ENCODE measurements at regions not wholly inside any gene's neighbourhood (a gene's known extent, or its start where the extent isn't known, plus 50 kb on each side); places are given as distances from the start of the nearest gene placed in this dataset.

DNA sequence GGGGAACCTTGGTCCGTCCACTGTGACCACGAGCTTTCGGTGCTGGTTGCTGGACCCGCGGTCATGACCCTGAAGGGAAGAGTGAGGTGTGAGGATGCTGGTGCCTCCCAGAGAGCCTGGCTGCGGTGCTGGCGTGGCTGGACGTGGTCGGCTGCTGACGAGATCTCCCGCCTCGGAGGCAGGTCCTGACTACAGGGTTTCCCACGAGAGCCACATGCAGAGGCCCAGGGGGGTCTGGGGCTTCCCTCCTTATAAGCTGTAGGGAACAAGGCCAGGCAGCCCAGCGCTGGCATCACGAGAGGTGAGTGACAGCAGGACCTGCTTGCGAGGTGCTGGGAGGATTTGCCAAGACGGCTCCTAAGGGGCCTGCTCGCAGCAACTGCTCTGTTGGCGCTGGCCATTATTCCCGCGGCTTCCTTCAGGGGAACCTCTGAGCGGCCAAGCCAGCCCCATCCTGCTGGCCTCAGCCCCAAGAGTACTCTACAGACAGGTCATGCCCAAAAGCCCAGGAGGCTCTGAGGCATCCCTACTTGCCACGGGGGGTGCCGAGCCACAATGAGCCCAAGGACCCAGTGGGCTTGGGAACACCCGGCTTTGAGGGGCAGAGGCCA, 134.8 kb downstream of the FOXL1 start:
- Histone ChIP-seq H3K36me3 (ENCODE audit: control insufficient read depth, insufficient read depth, low read length) (no peaks in the 10 kb centered on the region), H3K4me3 (ENCODE audit: extremely low read depth, insufficient read depth, low read length, poor library complexity, severe bottlenecking) (no peak overlapping the region), H3K9me3 (ENCODE audit: control insufficient read depth, low read length) (no peaks in the 10 kb centered on the region), H3K27ac (ENCODE audit: low read depth, low read length, severe bottlenecking) (no peak overlapping the region), H3K4me1 (ENCODE audit: control insufficient read depth, insufficient read depth, low read length, poor library complexity, severe bottlenecking) (peaks cover 10% of the 10 kb centered on the region)
- WGBS, 2 experiments (ENCODE audit: insufficient coverage in 2 of 2) = 93% methylated on average over 25 of the region's 25 CpGs

DNA sequence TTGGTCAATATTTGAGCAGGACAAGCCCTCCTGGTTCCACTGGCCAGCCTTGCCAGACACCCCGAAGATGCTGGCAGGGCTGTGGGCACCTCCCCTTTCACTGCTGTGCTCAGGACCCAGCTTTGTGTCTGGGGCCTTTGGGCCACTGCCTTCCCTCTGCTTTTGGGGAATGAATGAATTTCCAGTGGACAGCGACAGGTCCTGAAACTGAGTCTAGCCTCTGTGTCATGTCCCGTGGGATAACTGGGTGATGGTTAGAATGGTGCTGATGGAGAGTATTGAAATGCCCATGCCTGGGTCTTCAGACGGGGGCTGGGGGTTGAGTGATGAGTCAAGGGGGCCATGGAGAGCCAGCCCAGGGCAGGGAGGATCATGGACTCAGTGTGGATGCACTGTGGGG, 135.8 kb downstream of the FOXL1 start:
- H3K36me3 ChIP-seq (ENCODE audit: control insufficient read depth, insufficient read depth, low read length) = no peaks in the 10 kb centered on the region
- peaks cover 5% of the 10 kb centered on the region for H3K4me1 ChIP-seq (ENCODE audit: control insufficient read depth, insufficient read depth, low read length, poor library complexity, severe bottlenecking)
- 59 to 72% methylated on average over 4 of the region's 4 CpGs for WGBS, 2 experiments (ENCODE audit: insufficient coverage in 2 of 2)
- H3K9me3 ChIP-seq (ENCODE audit: control insufficient read depth, low read length) = no peaks in the 10 kb centered on the region
- H3K27ac ChIP-seq (ENCODE audit: low read depth, low read length, severe bottlenecking) = no peak overlapping the region
- no peak overlapping the region for H3K4me3 ChIP-seq (ENCODE audit: extremely low read depth, insufficient read depth, low read length, poor library complexity, severe bottlenecking)

DNA sequence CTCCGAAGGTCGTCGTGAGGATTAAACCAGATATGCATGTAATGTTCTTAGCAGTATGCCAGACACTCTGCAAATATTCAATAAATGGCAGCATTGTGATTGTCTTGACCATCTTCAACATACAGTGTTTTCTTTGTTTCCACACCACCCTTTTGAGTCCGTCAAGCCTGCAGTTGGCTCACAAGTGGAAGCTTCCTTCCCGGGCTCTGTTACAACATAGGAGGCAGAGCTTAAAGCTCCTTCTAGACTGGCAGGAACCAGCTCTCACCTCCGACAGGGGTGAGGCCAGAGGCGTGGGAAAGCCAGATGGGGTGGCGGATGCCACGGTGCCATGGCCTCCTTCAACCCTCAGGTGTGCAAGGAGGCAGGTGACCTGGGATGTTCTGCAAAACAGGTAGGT, 138.3 kb downstream of the FOXL1 start:
- H3K36me3 ChIP-seq (ENCODE audit: control insufficient read depth, insufficient read depth, low read length) = no peaks in the 10 kb centered on the region
- no peak overlapping the region for H3K4me3 ChIP-seq (ENCODE audit: extremely low read depth, insufficient read depth, low read length, poor library complexity, severe bottlenecking)
- H3K9me3 ChIP-seq (ENCODE audit: control insufficient read depth, low read length) = no peaks in the 10 kb centered on the region
- H3K27ac ChIP-seq (ENCODE audit: low read depth, low read length, severe bottlenecking) = no peak overlapping the region
- peaks cover 5% of the 10 kb centered on the region for H3K4me1 ChIP-seq (ENCODE audit: control insufficient read depth, insufficient read depth, low read length, poor library complexity, severe bottlenecking)
- 80 to 86% methylated on average over 5 to 7 of the region's 9 CpGs for WGBS, 2 experiments (ENCODE audit: insufficient coverage in 2 of 2)

DNA sequence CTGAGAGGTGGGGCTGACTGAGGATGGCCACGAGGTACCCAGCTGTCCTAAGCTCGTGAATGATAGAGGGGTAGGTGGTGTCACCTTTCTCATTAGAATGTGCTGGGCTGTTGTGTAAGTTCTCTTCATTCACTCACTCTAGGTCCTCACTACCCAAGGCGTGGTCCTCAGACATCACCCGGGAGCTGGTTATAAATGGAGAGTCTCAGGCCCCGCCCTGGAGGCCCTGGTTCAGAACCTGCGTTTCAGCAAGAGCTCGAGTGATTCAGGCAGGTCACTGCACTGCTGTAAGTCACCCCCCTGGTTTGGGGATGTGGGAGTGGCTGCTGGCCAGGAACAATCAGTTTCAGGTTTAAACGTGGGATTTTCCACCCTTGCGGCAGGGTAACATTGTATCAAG, 139.8 kb downstream of the FOXL1 start:
- Histone ChIP-seq H3K4me3 (ENCODE audit: extremely low read depth, insufficient read depth, low read length, poor library complexity, severe bottlenecking) (no peak overlapping the region), H3K4me1 (ENCODE audit: control insufficient read depth, insufficient read depth, low read length, poor library complexity, severe bottlenecking) (peaks cover 5% of the 10 kb centered on the region), H3K9me3 (ENCODE audit: control insufficient read depth, low read length) (no peaks in the 10 kb centered on the region), H3K36me3 (ENCODE audit: control insufficient read depth, insufficient read depth, low read length) (no peaks in the 10 kb centered on the region), H3K27ac (ENCODE audit: low read depth, low read length, severe bottlenecking) (no peak overlapping the region)
- 70 to 77% methylated on average over 7 of the region's 9 CpGs for WGBS, 2 experiments (ENCODE audit: insufficient coverage in 2 of 2)

- WGBS, 2 experiments (ENCODE audit: insufficient coverage in 2 of 2) = 78 to 80% methylated on average over 1 of the region's 5 CpGs
- H3K9me3 ChIP-seq (ENCODE audit: control insufficient read depth, low read length) = no peaks in the 10 kb centered on the region
- H3K4me3 ChIP-seq (ENCODE audit: extremely low read depth, insufficient read depth, low read length, poor library complexity, severe bottlenecking) = no peak overlapping the region
- no peaks in the 10 kb centered on the region for H3K4me1 ChIP-seq (ENCODE audit: control insufficient read depth, insufficient read depth, low read length, poor library complexity, severe bottlenecking)
- H3K36me3 ChIP-seq (ENCODE audit: control insufficient read depth, insufficient read depth, low read length) = no peaks in the 10 kb centered on the region
- H3K27ac ChIP-seq (ENCODE audit: low read depth, low read length, severe bottlenecking) = no peak overlapping the region
Observed at GRCh38 chr16:86722970-86723369, 144.6 kb downstream of the FOXL1 start.

DNA sequence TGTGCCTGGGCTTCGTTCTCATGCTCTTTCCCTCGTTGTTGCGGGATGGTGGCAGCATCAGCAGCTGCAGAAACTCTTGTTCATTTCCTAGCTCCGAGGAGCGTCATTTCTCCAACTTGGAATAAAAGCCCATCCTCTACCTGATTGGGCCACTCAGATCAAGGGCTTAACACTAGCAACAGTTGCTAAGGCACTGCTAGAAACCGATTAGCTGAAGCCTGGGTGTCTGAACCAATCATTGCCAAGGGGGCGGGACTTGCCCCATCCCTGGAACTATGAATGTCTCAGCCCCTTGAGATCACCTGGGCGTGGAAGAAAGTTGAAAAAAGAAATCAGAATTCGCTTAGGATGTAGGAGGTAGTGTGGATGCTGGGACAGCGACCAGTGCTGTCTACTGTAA, 145.3 kb downstream of the FOXL1 start:
- H3K9me3 ChIP-seq (ENCODE audit: control insufficient read depth, low read length) = no peaks in the 10 kb centered on the region

GRCh38 chr16:86725401-86725800, 147.1 kb downstream of the FOXL1 start:
- Histone ChIP-seq H3K9me3 (ENCODE audit: control insufficient read depth, low read length) (no peaks in the 10 kb centered on the region), H3K36me3 (ENCODE audit: control insufficient read depth, insufficient read depth, low read length) (no peaks in the 10 kb centered on the region), H3K4me3 (ENCODE audit: extremely low read depth, insufficient read depth, low read length, poor library complexity, severe bottlenecking) (no peak overlapping the region), H3K27ac (ENCODE audit: low read depth, low read length, severe bottlenecking) (no peak overlapping the region), H3K4me1 (ENCODE audit: control insufficient read depth, insufficient read depth, low read length, poor library complexity, severe bottlenecking) (peaks cover 5% of the 10 kb centered on the region)
- WGBS, 2 experiments (ENCODE audit: insufficient coverage in 2 of 2) = 96% methylated on average over 10 of the region's 10 CpGs

More for the DNA sequence above, 145.3 kb downstream of the FOXL1 start:
- Histone ChIP-seq H3K4me3 (ENCODE audit: extremely low read depth, insufficient read depth, low read length, poor library complexity, severe bottlenecking) (no peak overlapping the region), H3K36me3 (ENCODE audit: control insufficient read depth, insufficient read depth, low read length) (no peaks in the 10 kb centered on the region), H3K4me1 (ENCODE audit: control insufficient read depth, insufficient read depth, low read length, poor library complexity, severe bottlenecking) (no peaks in the 10 kb centered on the region), H3K27ac (ENCODE audit: low read depth, low read length, severe bottlenecking) (no peak overlapping the region)
- 82 to 83% methylated on average over 9 to 10 of the region's 10 CpGs for WGBS, 2 experiments (ENCODE audit: insufficient coverage in 2 of 2)

DNA sequence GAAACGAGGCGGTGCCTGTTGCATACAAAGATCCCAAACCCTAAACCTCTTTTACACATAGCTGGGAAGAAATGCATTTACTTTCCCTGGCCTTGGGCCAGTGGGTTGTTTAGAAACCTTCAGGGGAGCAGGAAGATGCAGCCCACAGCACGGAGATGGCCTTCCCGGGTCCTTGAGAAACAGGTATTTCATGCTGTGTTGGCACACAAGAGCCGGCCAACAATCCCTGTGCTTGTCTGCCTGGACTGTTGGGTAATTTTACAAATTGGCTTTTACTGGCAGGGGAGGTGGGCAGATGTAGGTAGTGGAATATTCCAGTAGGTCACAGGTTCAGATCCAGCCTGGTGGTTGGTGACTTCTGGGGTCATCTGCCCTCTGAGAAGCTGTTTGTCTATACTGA, 148.0 kb downstream of the FOXL1 start:
- no peaks in the 10 kb centered on the region for H3K36me3 ChIP-seq (ENCODE audit: control insufficient read depth, insufficient read depth, low read length)
- WGBS, 2 experiments (ENCODE audit: insufficient coverage in 2 of 2) = 78 to 82% methylated on average over 3 to 4 of the region's 5 CpGs

GRCh38 chr16:86727131-86727530, 148.8 kb downstream of the FOXL1 start:
- H3K27ac ChIP-seq (ENCODE audit: low read depth, low read length, severe bottlenecking) = no peak overlapping the region
- no peaks in the 10 kb centered on the region for H3K9me3 ChIP-seq (ENCODE audit: control insufficient read depth, low read length)
- H3K4me3 ChIP-seq (ENCODE audit: extremely low read depth, insufficient read depth, low read length, poor library complexity, severe bottlenecking) = no peak overlapping the region
- no peaks in the 10 kb centered on the region for H3K36me3 ChIP-seq (ENCODE audit: control insufficient read depth, insufficient read depth, low read length)
- 72 to 97% methylated on average over 2 to 5 of the region's 7 CpGs for WGBS, 2 experiments (ENCODE audit: insufficient coverage in 2 of 2)
- H3K4me1 ChIP-seq (ENCODE audit: control insufficient read depth, insufficient read depth, low read length, poor library complexity, severe bottlenecking) = peaks cover 8% of the 10 kb centered on the region

More for the DNA sequence above, 148.0 kb downstream of the FOXL1 start:
- Histone ChIP-seq H3K4me1 (ENCODE audit: control insufficient read depth, insufficient read depth, low read length, poor library complexity, severe bottlenecking) (peaks cover 8% of the 10 kb centered on the region), H3K4me3 (ENCODE audit: extremely low read depth, insufficient read depth, low read length, poor library complexity, severe bottlenecking) (no peak overlapping the region), H3K27ac (ENCODE audit: low read depth, low read length, severe bottlenecking) (no peak overlapping the region), H3K9me3 (ENCODE audit: control insufficient read depth, low read length) (no peaks in the 10 kb centered on the region)

DNA sequence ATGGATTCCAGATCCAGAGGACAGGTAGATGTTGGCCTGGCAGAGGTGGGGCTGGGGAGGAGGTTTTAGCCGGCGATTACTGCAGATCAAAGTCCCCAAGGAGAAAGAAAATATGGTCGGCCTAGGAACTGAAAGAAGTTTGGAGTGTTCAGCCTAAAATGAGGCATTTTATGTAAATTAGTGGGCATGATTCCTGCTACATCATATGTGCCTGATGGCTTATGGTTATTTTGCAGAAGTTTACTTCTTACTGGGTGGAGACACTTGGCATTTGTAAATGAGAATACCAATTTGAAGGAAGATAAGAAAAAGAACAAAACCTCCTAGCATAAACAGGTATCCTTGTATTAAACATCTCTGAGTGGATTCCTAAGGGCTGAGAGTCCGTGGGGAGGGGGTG, 149.3 kb downstream of the FOXL1 start:
- Histone ChIP-seq H3K27ac (ENCODE audit: low read depth, low read length, severe bottlenecking) (no peak overlapping the region), H3K4me3 (ENCODE audit: extremely low read depth, insufficient read depth, low read length, poor library complexity, severe bottlenecking) (no peak overlapping the region), H3K9me3 (ENCODE audit: control insufficient read depth, low read length) (no peaks in the 10 kb centered on the region), H3K4me1 (ENCODE audit: control insufficient read depth, insufficient read depth, low read length, poor library complexity, severe bottlenecking) (peaks cover 8% of the 10 kb centered on the region), H3K36me3 (ENCODE audit: control insufficient read depth, insufficient read depth, low read length) (no peaks in the 10 kb centered on the region)
- 82 to 93% methylated on average over 3 to 4 of the region's 4 CpGs for WGBS, 2 experiments (ENCODE audit: insufficient coverage in 2 of 2)

DNA sequence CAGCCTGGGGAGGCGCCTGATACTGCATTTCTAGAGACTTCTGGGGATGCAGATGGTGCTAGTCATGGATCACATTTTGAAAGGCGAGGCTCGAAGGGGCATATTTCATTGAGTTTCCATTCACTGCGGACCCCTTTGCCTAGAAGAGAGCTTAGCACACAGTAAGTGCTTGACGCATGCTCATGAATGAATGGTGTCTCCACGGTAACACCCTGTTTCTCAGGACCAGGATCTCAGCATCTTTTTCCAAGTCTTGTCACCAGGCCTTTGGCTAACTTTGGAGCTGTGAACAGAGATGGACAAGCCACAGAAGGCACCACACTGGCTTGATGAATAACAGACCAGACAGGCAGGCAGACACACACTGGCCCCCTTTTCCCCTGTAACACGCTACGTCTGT, 151.3 kb downstream of the FOXL1 start:
- 93 to 95% methylated on average over 8 of the region's 8 CpGs for WGBS, 2 experiments (ENCODE audit: insufficient coverage in 2 of 2)
- Histone ChIP-seq H3K36me3 (ENCODE audit: control insufficient read depth, insufficient read depth, low read length) (no peaks in the 10 kb centered on the region), H3K4me1 (ENCODE audit: control insufficient read depth, insufficient read depth, low read length, poor library complexity, severe bottlenecking) (peaks cover 21% of the 10 kb centered on the region), H3K4me3 (ENCODE audit: extremely low read depth, insufficient read depth, low read length, poor library complexity, severe bottlenecking) (no peak overlapping the region), H3K27ac (ENCODE audit: low read depth, low read length, severe bottlenecking) (no peak overlapping the region), H3K9me3 (ENCODE audit: control insufficient read depth, low read length) (no peaks in the 10 kb centered on the region)
